ENCODE measurements at regions not wholly inside any gene's neighbourhood (a gene's known extent, or its start where the extent isn't known, plus 50 kb on each side); places are given as distances from the start of the nearest gene placed in this dataset.
"Not testable (repeated sequence)": the region's sequence is repeated elsewhere in the genome, so short reads cannot be mapped to it uniquely, and the experiment has no call there.

GRCh38 chr9:28946648-28947047 lies 1373.4 kb upstream of the C9orf72 start:
- DNase-seq, result no peak

GRCh38 chr9:28951945-28952344 lies 1378.7 kb upstream of the C9orf72 start:
- no peak for DNase-seq

GRCh38 chr9:28956116-28956880 lies 1383.0 kb upstream of the C9orf72 start:
- no peak for DNase-seq

GRCh38 chr9:28960602-28961001 lies 1387.3 kb upstream of the C9orf72 start:
- DNase-seq, result no peak

- no peak for DNase-seq
Measured at GRCh38 chr9:28961623-28962022, 1388.3 kb upstream of the C9orf72 start.

- no peak for DNase-seq
Measured at GRCh38 chr9:28967226-28967625, 1393.9 kb upstream of the C9orf72 start.

GRCh38 chr9:28970241-28970654 lies 1397.0 kb upstream of the C9orf72 start:
- DNase-seq, result no peak

- DNase-seq, result no peak
Measured at GRCh38 chr9:28971881-28972280, 1398.6 kb upstream of the C9orf72 start.

GRCh38 chr9:28976250-28976649 lies 1403.0 kb upstream of the C9orf72 start:
- no peak for DNase-seq

GRCh38 chr9:28976684-28977083 lies 1403.4 kb upstream of the C9orf72 start:
- no peak for DNase-seq

- DNase-seq, result no peak
Measured at GRCh38 chr9:28981129-28981528, 1407.8 kb upstream of the C9orf72 start.

- no peak for DNase-seq
Measured at GRCh38 chr9:28981711-28982110, 1408.4 kb upstream of the C9orf72 start.

GRCh38 chr9:28984016-28984415 lies 1410.7 kb upstream of the C9orf72 start:
- no peak for DNase-seq

- not testable (repeated sequence) for DNase-seq
Measured at GRCh38 chr9:28990009-28990408, 1416.7 kb upstream of the C9orf72 start.

GRCh38 chr9:28999057-28999456 lies 1425.8 kb upstream of the C9orf72 start:
- no peak for DNase-seq

GRCh38 chr9:28999806-29000205 lies 1426.5 kb upstream of the C9orf72 start:
- DNase-seq, result no peak

GRCh38 chr9:29001006-29001405 lies 1427.7 kb upstream of the C9orf72 start:
- no peak for DNase-seq

- no peak for DNase-seq
Measured at GRCh38 chr9:29004988-29005387, 1431.7 kb upstream of the C9orf72 start.

GRCh38 chr9:29006628-29007027 lies 1433.3 kb upstream of the C9orf72 start:
- DNase-seq, result no peak

- no peak for DNase-seq
Measured at GRCh38 chr9:29012911-29013310, 1439.6 kb upstream of the C9orf72 start.

- DNase-seq, result no peak
Measured at GRCh38 chr9:29021632-29022031, 1448.4 kb upstream of the C9orf72 start.

- no peak for DNase-seq
Measured at GRCh38 chr9:29038332-29038731, 1465.1 kb upstream of the C9orf72 start.

- no peak for DNase-seq
Measured at GRCh38 chr9:29039258-29039657, 1466.0 kb upstream of the C9orf72 start.

GRCh38 chr9:29043072-29043471 lies 1469.8 kb upstream of the C9orf72 start:
- no peak for DNase-seq

GRCh38 chr9:29044959-29045358 lies 1471.7 kb upstream of the C9orf72 start:
- no peak for DNase-seq
